GM10248 (cell line): ENCODE measurements at regions not wholly inside any gene's neighbourhood (a gene's known extent, or its start where the extent isn't known, plus 50 kb on each side); places are given as distances from the start of the nearest gene placed in this dataset.

ENCODE experiments used
- CTCF ChIA-PET: fragments of 300-600 bp; sonication (Branson Sonifier 250); formaldehyde crosslinking; extraction: SDS; loops from one replicate; lab custom pipeline; 2021; ENCODE audit warnings: antibody characterized with exemption; lab: Yijun Ruan, JAX
- POLR2A ChIA-PET: fragments of 350-650 bp; sonication (Branson Sonifier 250); formaldehyde crosslinking; extraction: SDS; loops from one replicate; lab custom pipeline; 2020; ENCODE audit warnings: antibody characterized with exemption; lab: Yijun Ruan, JAX
- DNase-seq: peaks from one replicate; pipeline ENCODE4 v3.0.0; 2012; ENCODE audit errors: extremely low spot score
- TF ChIP-seq, protein P1 (sequence below): IDR thresholded peaks from 2 replicates; pipeline ENCODE4 v1.5.1; 2012; ENCODE audit warnings: mild to moderate bottlenecking, low read depth; ENCODE audit errors: extremely low read depth, missing control alignments, control extremely low read depth

DNA sequence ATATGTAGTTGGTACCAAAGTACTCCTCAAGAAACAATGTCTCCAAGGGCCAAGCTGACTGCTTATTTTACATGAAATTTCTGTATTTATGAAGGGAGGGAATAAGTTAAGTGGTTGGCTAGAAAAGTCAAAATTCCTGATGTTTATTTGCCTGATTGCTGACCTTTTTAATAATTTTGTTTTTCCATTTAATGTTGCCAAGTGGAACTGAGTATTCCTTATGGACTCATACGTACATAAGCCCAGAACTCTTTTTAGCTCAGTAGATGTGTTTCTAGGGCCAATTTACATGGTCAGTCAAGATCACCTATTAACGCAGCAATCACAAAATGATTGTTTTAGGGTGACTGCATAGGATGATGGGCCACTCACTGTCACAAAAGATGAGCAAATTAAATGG, 78.3 kb upstream of the FZD8 start:
- DNase-seq: no peak
- CTCF ChIA-PET: no interaction called here
- POLR2A ChIA-PET: no interaction called here
- TF ChIP-seq, protein P1, sequence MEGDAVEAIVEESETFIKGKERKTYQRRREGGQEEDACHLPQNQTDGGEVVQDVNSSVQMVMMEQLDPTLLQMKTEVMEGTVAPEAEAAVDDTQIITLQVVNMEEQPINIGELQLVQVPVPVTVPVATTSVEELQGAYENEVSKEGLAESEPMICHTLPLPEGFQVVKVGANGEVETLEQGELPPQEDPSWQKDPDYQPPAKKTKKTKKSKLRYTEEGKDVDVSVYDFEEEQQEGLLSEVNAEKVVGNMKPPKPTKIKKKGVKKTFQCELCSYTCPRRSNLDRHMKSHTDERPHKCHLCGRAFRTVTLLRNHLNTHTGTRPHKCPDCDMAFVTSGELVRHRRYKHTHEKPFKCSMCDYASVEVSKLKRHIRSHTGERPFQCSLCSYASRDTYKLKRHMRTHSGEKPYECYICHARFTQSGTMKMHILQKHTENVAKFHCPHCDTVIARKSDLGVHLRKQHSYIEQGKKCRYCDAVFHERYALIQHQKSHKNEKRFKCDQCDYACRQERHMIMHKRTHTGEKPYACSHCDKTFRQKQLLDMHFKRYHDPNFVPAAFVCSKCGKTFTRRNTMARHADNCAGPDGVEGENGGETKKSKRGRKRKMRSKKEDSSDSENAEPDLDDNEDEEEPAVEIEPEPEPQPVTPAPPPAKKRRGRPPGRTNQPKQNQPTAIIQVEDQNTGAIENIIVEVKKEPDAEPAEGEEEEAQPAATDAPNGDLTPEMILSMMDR: no peak

DNA sequence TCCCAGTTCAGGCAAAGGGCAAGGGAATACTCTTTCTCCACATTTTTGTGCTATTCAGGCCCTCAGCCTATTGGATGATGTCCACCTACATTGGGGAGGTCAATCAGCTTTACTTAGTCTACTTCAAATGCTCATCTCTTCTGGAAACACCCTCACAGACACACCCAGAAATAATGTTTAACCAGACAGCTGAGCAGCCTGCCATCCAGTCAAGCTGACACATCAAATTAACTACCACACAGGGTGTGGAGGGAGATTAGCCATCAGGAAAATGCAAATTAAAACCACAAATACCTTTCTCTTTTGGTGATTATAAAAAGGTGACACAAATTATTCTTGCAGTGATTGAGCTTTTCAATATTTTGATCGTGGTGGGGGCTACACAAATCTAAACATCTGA, 74.7 kb upstream of the FZD8 start:
- TF ChIP-seq, protein P1: no peak
- ChIA-PET CTCF (interaction anchor here (1.4 kb wide), 1 partner anchor 22 kb away, joined by 3 read pairs; no protein-coding TSS in a partner anchor), POLR2A (no interaction called here)
- DNase-seq: no peak

DNA sequence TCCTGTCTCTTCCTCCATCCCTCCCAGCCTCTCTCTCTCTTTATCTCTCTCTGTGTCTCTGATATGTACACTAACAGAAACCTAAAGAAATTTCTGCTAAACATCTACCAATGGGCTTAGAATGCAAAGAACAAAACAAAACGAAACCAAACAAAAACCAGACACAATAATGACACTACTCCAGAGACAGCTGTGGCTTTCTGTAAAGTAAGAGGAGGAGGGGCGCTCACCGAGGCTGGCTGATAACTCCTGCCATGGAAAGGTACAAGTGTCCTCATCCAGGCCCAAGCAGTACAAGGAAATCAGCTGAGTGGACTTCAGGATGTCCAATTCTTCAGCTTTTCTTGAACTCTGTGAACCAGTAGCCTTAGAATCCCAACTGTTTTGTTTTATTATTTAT, 70.4 kb upstream of the FZD8 start:
- ChIA-PET POLR2A (no interaction called here), CTCF (no interaction called here)
- no peak for DNase-seq

DNA sequence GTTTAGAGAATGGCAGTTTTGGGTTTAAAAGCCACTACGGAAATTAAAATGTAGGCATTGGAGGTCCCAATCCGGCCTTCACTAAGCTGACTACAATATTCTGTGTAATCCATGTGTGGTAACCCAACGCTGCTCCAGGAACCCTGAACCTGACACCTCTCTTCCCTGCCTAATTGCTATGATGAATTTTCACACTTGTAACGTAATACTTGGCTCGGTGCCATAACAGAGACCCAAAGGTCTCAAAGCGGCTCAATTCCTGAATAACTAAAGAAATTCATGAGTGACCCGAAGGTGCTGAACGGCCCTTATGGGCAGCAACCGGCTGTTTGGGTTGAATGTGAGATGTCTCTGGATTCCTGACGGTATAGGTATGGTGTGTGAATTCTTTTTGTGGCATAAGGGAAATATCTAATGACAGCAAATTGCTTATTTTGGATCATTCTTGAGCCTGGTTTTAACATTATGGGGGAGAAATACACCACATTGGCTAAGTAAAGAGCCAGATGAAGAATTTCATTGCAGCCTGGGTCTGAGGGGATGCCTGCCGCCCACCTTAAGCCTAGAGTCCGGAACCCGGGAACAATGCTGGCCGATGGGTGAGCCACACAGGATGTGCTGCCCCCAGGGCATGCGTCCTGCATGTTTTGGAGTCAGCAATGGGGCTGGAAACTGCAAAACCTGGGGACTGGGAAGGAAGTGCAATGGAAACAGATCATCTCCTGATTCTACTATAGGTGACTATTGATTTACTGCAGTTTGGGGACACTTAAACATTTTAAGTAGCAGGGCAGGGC, 69.7 kb upstream of the FZD8 start:
- TF ChIP-seq, protein P1: no peak
- CTCF ChIA-PET: no interaction called here
- POLR2A ChIA-PET: no interaction called here
- DNase-seq: no peak

More for the DNA sequence above, 70.4 kb upstream of the FZD8 start:
- TF ChIP-seq, protein P1: no peak

DNA sequence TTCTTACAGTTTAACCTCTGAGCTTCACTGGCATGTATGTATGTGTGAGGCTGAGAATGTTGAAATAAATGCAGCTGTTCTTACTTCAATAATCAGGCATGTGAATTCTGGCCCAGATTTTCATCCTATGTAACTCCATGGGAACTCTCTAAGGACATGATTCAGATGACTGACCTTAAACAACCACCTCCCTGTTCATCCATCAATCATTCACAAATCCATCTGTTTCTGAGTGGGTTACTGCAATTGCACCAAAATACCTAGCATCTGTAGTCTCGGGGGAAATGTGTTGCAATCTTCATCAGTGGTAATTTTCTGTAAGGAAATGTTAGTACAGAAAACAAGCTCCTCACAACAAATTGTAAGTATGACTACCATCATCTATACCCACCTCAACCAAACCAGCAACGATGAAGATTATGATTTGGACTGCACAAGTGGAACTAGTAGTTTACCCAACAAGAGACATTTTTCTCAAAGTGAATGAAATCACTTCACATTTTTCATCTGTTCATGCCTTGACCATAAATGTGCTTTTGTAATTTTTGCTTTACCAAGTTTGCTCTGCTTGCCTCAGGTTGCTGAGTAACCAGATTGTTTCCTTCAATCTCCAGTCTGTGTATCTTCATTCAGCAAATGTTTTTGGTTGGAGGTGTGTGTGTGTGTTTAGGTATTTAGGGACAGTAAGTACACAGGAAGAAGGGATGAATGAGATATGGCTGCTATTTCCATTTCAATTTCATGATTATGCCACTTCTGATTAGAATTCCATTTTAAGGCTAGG, 65.7 kb upstream of the FZD8 start:
- DNase-seq: no peak
- POLR2A ChIA-PET: no interaction called here
- TF ChIP-seq, protein P1: no peak
- CTCF ChIA-PET: interaction anchor here (1.7 kb wide), 1 partner anchor 24 kb away, joined by 5 read pairs; no protein-coding TSS in a partner anchor

DNA sequence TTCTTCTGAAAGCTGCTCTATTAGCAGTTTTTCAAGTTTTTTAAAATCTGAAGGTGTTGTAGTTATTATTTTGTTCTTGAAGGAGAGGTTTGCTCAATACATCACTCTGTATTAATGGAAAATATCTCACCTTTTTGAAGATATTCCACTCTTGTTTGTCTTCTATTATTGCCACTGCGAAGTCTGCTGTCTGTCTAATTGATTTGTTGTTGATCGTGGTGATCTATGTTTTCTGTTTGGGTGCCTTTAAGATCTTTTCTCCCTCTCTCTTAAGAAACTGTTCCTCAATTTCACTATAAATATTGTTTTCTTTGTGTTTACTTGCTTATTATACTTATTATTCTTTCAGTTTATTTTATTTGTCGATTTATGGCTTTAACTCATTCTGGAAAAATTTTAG, 64.9 kb upstream of the FZD8 start:
- TF ChIP-seq, protein P1: no peak

More for the DNA sequence above, 64.9 kb upstream of the FZD8 start:
- DNase-seq: no peak
- CTCF ChIA-PET: interaction anchor here (1.7 kb wide), 1 partner anchor 25 kb away, joined by 5 read pairs; no protein-coding TSS in a partner anchor
- POLR2A ChIA-PET: no interaction called here
